Adipocyte (in vitro differentiated cells): ENCODE measurements at regions not wholly inside any gene's neighbourhood (a gene's known extent, or its start where the extent isn't known, plus 50 kb on each side); places are given as distances from the start of the nearest gene placed in this dataset.

Source experiments
- DNase-seq: peaks from one replicate; pipeline ENCODE4 v3.0.0-alpha.2; 2015; ENCODE audit warnings: low read depth
- H3K27me3 ChIP-seq: replicated peaks from 2 replicates; pipeline ENCODE4 v1.7.0; 2013; ENCODE audit warnings: mild to moderate bottlenecking, low read length, moderate library complexity; ENCODE audit not compliant: control insufficient read depth, insufficient read depth
- H3K36me3 ChIP-seq: 2 replicates; pipeline ENCODE4 v1.7.0; 2013; ENCODE audit warnings: low read length, mild to moderate bottlenecking, moderate library complexity; ENCODE audit not compliant: control insufficient read depth, insufficient read depth, severe bottlenecking
- H3K4me1 ChIP-seq: 2 replicates; pipeline ENCODE4 v1.7.0; 2013; ENCODE audit warnings: mild to moderate bottlenecking, low read length, moderate library complexity; ENCODE audit not compliant: control insufficient read depth, insufficient read depth
- H3K4me3 ChIP-seq: 2 replicates; pipeline ENCODE4 v1.7.0; 2013; ENCODE audit warnings: mild to moderate bottlenecking, low read length, moderate library complexity
- H3K9ac ChIP-seq: 2 replicates; pipeline ENCODE4 v1.7.0; 2013; ENCODE audit warnings: mild to moderate bottlenecking, low read length, moderate library complexity
- H3K9me3 ChIP-seq: 2 replicates; pipeline ENCODE4 v1.7.0; 2013; ENCODE audit warnings: mild to moderate bottlenecking, low read length, moderate library complexity; ENCODE audit not compliant: control insufficient read depth

- no peaks in the 10 kb centered on the region for H3K27me3 ChIP-seq
- no peaks in the 10 kb centered on the region for H3K4me1 ChIP-seq
- no peak overlapping the region for H3K4me3 ChIP-seq
- no peak overlapping the region for H3K9ac ChIP-seq
- DNase-seq = no peak
- peaks cover 6% of the 10 kb centered on the region for H3K9me3 ChIP-seq
- no peaks in the 10 kb centered on the region for H3K36me3 ChIP-seq
Observed at GRCh38 chr18:51370996-51371395, 173.5 kb upstream of the MEX3C start.

- Histone ChIP-seq H3K4me3 (no peak overlapping the region), H3K9ac (no peak overlapping the region), H3K36me3 (no peaks in the 10 kb centered on the region), H3K9me3 (peaks cover 6% of the 10 kb centered on the region), H3K4me1 (no peaks in the 10 kb centered on the region), H3K27me3 (no peaks in the 10 kb centered on the region)
- no peak for DNase-seq
Observed at GRCh38 chr18:51371929-51372328, 174.4 kb upstream of the MEX3C start.

- H3K9ac ChIP-seq = no peak overlapping the region
- peaks cover 14% of the 10 kb centered on the region for H3K27me3 ChIP-seq
- DNase-seq = no peak
- no peak overlapping the region for H3K4me3 ChIP-seq
- H3K36me3 ChIP-seq = no peaks in the 10 kb centered on the region
- no peaks in the 10 kb centered on the region for H3K4me1 ChIP-seq
- no peaks in the 10 kb centered on the region for H3K9me3 ChIP-seq
Observed at GRCh38 chr18:51382081-51382480, 184.6 kb upstream of the MEX3C start.

DNA sequence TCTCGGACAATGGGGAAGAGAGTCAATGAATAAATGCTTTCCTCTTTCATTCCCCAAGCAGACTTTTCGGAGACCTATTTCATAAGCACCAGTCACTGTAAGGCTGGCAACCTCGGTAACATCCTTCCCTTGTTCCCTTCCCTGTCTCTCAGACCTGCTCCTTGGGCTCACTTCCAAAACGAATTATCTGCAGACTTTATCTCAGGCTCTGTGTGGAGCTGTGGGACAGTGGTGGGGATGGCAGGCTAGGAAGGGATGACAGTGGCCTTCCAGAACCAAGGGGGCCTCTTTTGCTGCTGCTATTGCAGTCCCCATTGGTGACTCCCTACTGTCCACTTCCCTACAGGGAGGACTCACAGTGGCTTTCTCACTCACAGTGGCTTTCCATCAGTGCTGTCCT, 185.6 kb upstream of the MEX3C start:
- no peak overlapping the region for H3K4me3 ChIP-seq
- peaks cover 14% of the 10 kb centered on the region for H3K27me3 ChIP-seq
- H3K4me1 ChIP-seq = no peaks in the 10 kb centered on the region
- no peak for DNase-seq
- no peak overlapping the region for H3K9ac ChIP-seq
- no peaks in the 10 kb centered on the region for H3K36me3 ChIP-seq
- H3K9me3 ChIP-seq = no peaks in the 10 kb centered on the region

- Histone ChIP-seq H3K27me3 (peaks cover 14% of the 10 kb centered on the region), H3K36me3 (no peaks in the 10 kb centered on the region), H3K4me1 (no peaks in the 10 kb centered on the region), H3K9ac (no peak overlapping the region), H3K4me3 (no peak overlapping the region), H3K9me3 (no peaks in the 10 kb centered on the region)
- no peak for DNase-seq
Observed at GRCh38 chr18:51383711-51384110, 186.2 kb upstream of the MEX3C start.

DNA sequence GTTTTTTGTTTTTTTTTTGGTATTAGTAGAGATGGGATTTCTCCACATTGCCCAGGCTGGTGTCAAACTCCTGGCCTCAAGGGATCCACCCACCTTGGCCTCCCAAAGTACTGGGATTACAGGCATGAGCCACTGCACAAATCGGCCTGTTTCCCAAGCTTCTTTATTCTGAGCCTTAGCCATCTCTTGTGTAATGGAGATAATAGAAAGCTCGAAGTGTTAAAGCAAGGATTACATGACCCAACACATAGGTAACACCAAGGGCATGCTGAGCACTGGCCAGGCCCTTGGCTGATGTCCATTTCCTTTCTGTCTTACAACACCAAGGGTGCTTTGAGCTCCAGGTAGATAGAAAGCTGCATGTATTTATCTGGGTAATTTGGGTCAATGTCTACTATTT, 187.8 kb upstream of the MEX3C start:
- H3K36me3 ChIP-seq = no peaks in the 10 kb centered on the region
- H3K27me3 ChIP-seq = peaks cover 14% of the 10 kb centered on the region
- H3K4me1 ChIP-seq = no peaks in the 10 kb centered on the region
- no peak overlapping the region for H3K9ac ChIP-seq
- no peak overlapping the region for H3K4me3 ChIP-seq
- no peak for DNase-seq
- H3K9me3 ChIP-seq = no peaks in the 10 kb centered on the region

GRCh38 chr18:51390702-51391101, 193.2 kb upstream of the MEX3C start:
- no peak for DNase-seq
- no peak overlapping the region for H3K4me3 ChIP-seq
- no peaks in the 10 kb centered on the region for H3K4me1 ChIP-seq
- no peaks in the 10 kb centered on the region for H3K36me3 ChIP-seq
- H3K9ac ChIP-seq = no peak overlapping the region
- no peaks in the 10 kb centered on the region for H3K9me3 ChIP-seq
- H3K27me3 ChIP-seq = no peaks in the 10 kb centered on the region

- Histone ChIP-seq H3K4me1 (no peaks in the 10 kb centered on the region), H3K27me3 (no peaks in the 10 kb centered on the region), H3K36me3 (no peaks in the 10 kb centered on the region), H3K4me3 (no peak overlapping the region), H3K9ac (no peak overlapping the region), H3K9me3 (no peaks in the 10 kb centered on the region)
- DNase-seq = no peak
Observed at GRCh38 chr18:51391215-51391614, 193.7 kb upstream of the MEX3C start.

- H3K4me3 ChIP-seq = no peak overlapping the region
- no peaks in the 10 kb centered on the region for H3K4me1 ChIP-seq
- H3K27me3 ChIP-seq = no peaks in the 10 kb centered on the region
- no peak for DNase-seq
- no peak overlapping the region for H3K9ac ChIP-seq
- H3K36me3 ChIP-seq = no peaks in the 10 kb centered on the region
- H3K9me3 ChIP-seq = no peaks in the 10 kb centered on the region
Observed at GRCh38 chr18:51391731-51392130, 194.2 kb upstream of the MEX3C start.

GRCh38 chr18:51397347-51397962, 200.0 kb upstream of the MEX3C start:
- no peaks in the 10 kb centered on the region for H3K4me1 ChIP-seq
- H3K9ac ChIP-seq = no peak overlapping the region
- no peak for DNase-seq
- no peaks in the 10 kb centered on the region for H3K27me3 ChIP-seq
- H3K9me3 ChIP-seq = no peaks in the 10 kb centered on the region
- H3K4me3 ChIP-seq = no peak overlapping the region
- H3K36me3 ChIP-seq = no peaks in the 10 kb centered on the region

DNA sequence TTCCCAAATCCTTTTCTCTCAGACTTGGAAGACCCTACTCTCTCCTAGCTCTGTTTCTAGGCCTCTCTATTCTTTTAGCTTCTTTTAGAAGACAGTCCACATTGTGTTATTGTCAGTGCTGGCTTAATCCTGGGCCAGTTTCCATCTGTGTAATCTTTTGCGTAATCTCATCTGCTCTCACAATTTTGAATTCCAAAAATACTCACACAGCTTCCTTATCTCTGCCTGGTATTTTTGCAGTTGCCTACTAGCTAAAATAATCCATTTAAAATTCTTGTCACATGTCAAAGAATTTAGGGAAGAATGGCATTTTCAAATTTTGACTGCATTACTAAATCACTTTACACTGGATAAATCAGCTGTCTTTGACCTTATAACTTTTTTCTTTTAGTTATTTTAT, 200.6 kb upstream of the MEX3C start:
- no peaks in the 10 kb centered on the region for H3K36me3 ChIP-seq
- no peak overlapping the region for H3K4me3 ChIP-seq
- H3K9me3 ChIP-seq = no peaks in the 10 kb centered on the region
- H3K27me3 ChIP-seq = no peaks in the 10 kb centered on the region
- no peak overlapping the region for H3K9ac ChIP-seq
- no peak for DNase-seq
- no peaks in the 10 kb centered on the region for H3K4me1 ChIP-seq

DNA sequence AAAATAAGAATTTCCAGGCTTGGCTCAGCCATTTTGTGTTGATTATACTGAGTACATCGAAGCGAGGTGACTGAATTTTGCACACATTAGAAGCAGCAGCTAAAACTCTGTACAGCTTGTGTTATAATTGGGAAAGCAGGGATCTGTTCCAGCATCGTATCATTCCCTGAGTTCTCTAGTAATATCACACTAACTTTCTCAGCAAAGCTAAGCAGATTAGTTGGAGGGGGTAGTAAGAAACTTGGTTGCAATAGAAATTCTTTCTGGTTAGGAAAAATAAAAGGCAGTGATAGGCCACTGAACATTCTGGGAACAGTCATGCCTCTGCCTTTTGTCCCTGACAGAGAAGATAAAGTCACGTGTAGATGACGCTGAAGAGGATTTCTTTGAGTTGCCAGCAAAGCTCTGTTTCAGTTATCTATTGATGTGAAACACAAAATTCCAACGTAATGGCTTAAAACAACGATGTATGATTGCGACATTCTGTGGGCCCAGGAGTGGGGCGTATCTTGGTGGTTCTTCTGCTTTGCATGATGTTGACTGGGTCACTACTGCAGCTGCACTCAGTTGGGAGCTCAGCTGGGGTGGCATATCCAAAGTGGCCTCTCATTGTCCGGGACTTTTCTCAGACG, 202.1 kb upstream of the MEX3C start:
- H3K4me1 ChIP-seq = no peaks in the 10 kb centered on the region
- no peak overlapping the region for H3K4me3 ChIP-seq
- H3K27me3 ChIP-seq = no peaks in the 10 kb centered on the region
- no peak for DNase-seq
- no peaks in the 10 kb centered on the region for H3K9me3 ChIP-seq
- H3K36me3 ChIP-seq = no peaks in the 10 kb centered on the region
- H3K9ac ChIP-seq = no peak overlapping the region
